ENCODE measurements at regions not wholly inside any gene's neighbourhood (a gene's known extent, or its start where the extent isn't known, plus 50 kb on each side); places are given as distances from the start of the nearest gene placed in this dataset.

DNA sequence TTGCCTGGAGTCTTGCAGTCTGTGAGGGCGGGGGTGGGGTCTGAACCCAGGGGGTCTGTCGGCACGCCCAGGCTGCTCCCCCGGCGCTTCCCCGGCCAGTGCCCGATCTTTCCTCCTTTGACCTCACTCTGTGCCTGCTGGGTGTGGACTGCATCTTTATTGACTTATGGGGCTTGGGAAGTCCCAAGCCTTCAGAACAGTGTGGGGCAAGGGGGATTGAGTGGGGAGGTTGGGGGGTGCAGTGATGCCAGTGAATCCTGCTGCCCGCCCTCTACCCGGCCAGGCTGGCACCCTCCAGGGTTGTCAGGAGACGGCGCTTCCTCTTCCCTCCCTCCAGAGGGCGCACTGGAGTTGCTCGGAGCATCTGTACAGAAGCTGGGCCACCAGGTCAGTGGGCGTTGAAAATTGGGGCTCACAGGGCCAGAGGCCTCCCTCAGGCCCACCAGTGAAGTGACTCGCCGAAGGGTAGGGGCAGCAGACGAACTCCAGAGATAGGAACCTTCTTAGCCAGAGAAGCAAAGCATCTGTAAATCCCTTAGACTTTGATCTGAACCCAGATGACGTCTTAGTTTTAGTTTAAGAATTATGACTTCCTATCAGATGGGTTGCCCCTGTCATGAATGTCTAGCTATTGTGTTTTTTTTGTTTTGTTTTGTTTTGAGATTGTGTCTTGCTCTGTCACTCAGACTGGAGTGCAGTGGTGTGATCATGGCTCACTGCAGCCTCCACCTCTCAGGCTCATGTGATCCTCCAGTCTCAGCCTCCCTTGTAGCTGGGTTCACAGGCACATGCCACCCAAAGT is 184.8 kb upstream of the CIBAR2 start (continued):
- TF ChIP-seq CBX5 (CRISPR knock-in tag; IDR thresholded peaks at IDR 0.05; ENCODE audit: borderline replicate concordance) (0 out of 2 replicates have a peak, but pooled peaks have one; percentile 27), ZMYM3 (CRISPR knock-in tag; IDR thresholded peaks at IDR 0.05) (peak; percentile 5; the same call in 1 of the 2 replicates), ZBTB1 (CRISPR knock-in tag; IDR thresholded peaks at IDR 0.05; ENCODE audit: borderline replicate concordance) (no peak), ZNF75D (CRISPR knock-in tag; IDR thresholded peaks at IDR 0.05; ENCODE audit: borderline replicate concordance) (no peak), HNRNPL (IDR thresholded peaks at IDR 0.05; ENCODE audit: low read depth, low read length) (peak; percentile 92), ZNF225 (CRISPR knock-in tag; IDR thresholded peaks at IDR 0.05) (peak; percentile 58; the same call in 1 of the 2 replicates), LCORL (IDR thresholded peaks at IDR 0.05) (no peak), LCORL (CRISPR knock-in tag; IDR thresholded peaks at IDR 0.05) (0 out of 2 replicates have a peak, but pooled peaks have one; percentile 17), IRX3 (CRISPR knock-in tag; IDR thresholded peaks at IDR 0.05; ENCODE audit: borderline replicate concordance, low read depth) (no peak), KLF11 (CRISPR knock-in tag; IDR thresholded peaks at IDR 0.05) (no peak), POLR2AphosphoS5 (IDR thresholded peaks at IDR 0.05; ENCODE audit: low read depth, low read length) (no peak), ZBTB8A (CRISPR knock-in tag; IDR thresholded peaks at IDR 0.05; ENCODE audit: borderline replicate concordance, low read depth) (peak; percentile 71; the same call in 1 of the 2 replicates), ZNF383 (CRISPR knock-in tag; IDR thresholded peaks at IDR 0.05; ENCODE audit: borderline replicate concordance) (0 out of 2 replicates have a peak, but pooled peaks have one; percentile 49), ZMYM2 (CRISPR knock-in tag; IDR thresholded peaks at IDR 0.05) (peak; percentile 53; the same call in 1 of the 2 replicates), GABPB1 (CRISPR knock-in tag; IDR thresholded peaks at IDR 0.05) (peak; percentile 33), NR2F6 (IDR thresholded peaks at IDR 0.05) (peak; percentile 17; the same call in 1 of the 2 replicates), NR2F6 (CRISPR knock-in tag; IDR thresholded peaks at IDR 0.05) (no peak), ZNF768 (CRISPR knock-in tag; IDR thresholded peaks at IDR 0.05) (peak; percentile 65; the same call in 1 of the 2 replicates), FOXK2 (IDR thresholded peaks at IDR 0.05) (0 out of 2 replicates have a peak, but pooled peaks have one; percentile 22)
- TF ChIP-seq, protein P1, sequence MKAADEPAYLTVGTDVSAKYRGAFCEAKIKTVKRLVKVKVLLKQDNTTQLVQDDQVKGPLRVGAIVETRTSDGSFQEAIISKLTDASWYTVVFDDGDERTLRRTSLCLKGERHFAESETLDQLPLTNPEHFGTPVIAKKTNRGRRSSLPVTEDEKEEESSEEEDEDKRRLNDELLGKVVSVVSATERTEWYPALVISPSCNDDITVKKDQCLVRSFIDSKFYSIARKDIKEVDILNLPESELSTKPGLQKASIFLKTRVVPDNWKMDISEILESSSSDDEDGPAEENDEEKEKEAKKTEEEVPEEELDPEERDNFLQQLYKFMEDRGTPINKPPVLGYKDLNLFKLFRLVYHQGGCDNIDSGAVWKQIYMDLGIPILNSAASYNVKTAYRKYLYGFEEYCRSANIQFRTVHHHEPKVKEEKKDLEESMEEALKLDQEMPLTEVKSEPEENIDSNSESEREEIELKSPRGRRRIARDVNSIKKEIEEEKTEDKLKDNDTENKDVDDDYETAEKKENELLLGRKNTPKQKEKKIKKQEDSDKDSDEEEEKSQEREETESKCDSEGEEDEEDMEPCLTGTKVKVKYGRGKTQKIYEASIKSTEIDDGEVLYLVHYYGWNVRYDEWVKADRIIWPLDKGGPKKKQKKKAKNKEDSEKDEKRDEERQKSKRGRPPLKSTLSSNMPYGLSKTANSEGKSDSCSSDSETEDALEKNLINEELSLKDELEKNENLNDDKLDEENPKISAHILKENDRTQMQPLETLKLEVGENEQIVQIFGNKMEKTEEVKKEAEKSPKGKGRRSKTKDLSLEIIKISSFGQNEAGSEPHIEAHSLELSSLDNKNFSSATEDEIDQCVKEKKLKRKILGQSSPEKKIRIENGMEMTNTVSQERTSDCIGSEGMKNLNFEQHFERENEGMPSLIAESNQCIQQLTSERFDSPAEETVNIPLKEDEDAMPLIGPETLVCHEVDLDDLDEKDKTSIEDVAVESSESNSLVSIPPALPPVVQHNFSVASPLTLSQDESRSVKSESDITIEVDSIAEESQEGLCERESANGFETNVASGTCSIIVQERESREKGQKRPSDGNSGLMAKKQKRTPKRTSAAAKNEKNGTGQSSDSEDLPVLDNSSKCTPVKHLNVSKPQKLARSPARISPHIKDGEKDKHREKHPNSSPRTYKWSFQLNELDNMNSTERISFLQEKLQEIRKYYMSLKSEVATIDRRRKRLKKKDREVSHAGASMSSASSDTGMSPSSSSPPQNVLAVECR (CRISPR knock-in tag; IDR thresholded peaks at IDR 0.05; ENCODE audit: borderline replicate concordance) = peak; percentile 42; the same call in 1 of the 2 replicates
- TF ChIP-seq, protein P2, sequence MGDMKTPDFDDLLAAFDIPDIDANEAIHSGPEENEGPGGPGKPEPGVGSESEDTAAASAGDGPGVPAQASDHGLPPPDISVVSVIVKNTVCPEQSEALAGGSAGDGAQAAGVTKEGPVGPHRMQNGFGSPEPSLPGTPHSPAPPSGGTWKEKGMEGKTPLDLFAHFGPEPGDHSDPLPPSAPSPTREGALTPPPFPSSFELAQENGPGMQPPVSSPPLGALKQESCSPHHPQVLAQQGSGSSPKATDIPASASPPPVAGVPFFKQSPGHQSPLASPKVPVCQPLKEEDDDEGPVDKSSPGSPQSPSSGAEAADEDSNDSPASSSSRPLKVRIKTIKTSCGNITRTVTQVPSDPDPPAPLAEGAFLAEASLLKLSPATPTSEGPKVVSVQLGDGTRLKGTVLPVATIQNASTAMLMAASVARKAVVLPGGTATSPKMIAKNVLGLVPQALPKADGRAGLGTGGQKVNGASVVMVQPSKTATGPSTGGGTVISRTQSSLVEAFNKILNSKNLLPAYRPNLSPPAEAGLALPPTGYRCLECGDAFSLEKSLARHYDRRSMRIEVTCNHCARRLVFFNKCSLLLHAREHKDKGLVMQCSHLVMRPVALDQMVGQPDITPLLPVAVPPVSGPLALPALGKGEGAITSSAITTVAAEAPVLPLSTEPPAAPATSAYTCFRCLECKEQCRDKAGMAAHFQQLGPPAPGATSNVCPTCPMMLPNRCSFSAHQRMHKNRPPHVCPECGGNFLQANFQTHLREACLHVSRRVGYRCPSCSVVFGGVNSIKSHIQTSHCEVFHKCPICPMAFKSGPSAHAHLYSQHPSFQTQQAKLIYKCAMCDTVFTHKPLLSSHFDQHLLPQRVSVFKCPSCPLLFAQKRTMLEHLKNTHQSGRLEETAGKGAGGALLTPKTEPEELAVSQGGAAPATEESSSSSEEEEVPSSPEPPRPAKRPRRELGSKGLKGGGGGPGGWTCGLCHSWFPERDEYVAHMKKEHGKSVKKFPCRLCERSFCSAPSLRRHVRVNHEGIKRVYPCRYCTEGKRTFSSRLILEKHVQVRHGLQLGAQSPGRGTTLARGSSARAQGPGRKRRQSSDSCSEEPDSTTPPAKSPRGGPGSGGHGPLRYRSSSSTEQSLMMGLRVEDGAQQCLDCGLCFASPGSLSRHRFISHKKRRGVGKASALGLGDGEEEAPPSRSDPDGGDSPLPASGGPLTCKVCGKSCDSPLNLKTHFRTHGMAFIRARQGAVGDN (CRISPR knock-in tag; IDR thresholded peaks at IDR 0.05) = peak; percentile 53
